ENCODE measurements at regions not wholly inside any gene's neighbourhood (a gene's known extent, or its start where the extent isn't known, plus 50 kb on each side); places are given as distances from the start of the nearest gene placed in this dataset.

GRCh38 chr22:27123880-27124279 is 466.5 kb downstream of the MIAT start:
- no peak for TF ChIP-seq CTCF (IDR thresholded peaks at IDR 0.05)
- TF ChIP-seq POLR2A (IDR thresholded peaks at IDR 0.05): no peak
- no peak for DNase-seq
- no peaks in the 10 kb centered on the region for H3K4me1 ChIP-seq
- peak overlapping the region in 1 of 4 donors; percentile 5 for H3K27ac ChIP-seq
- no peaks in the 10 kb centered on the region for H3K9me3 ChIP-seq
- no peak overlapping the region for H3K4me3 ChIP-seq
- H3K27me3 ChIP-seq: no peaks in the 10 kb centered on the region
- no peaks in the 10 kb centered on the region for H3K36me3 ChIP-seq

- DNase-seq: no peak
Observed at GRCh38 chr22:27124351-27124966, 467.1 kb downstream of the MIAT start.

GRCh38 chr22:27125539-27125938 is 468.2 kb downstream of the MIAT start:
- no peak for DNase-seq
- H3K27me3 ChIP-seq: no peaks in the 10 kb centered on the region
- H3K4me1 ChIP-seq: no peaks in the 10 kb centered on the region
- no peaks in the 10 kb centered on the region for H3K9me3 ChIP-seq
- H3K4me3 ChIP-seq: no peak overlapping the region
- H3K27ac ChIP-seq: no peak overlapping the region
- TF ChIP-seq POLR2A (IDR thresholded peaks at IDR 0.05): no peak
- H3K36me3 ChIP-seq: no peaks in the 10 kb centered on the region

More at GRCh38 chr22:27124351-27124966, 467.1 kb downstream of the MIAT start:
- Histone ChIP-seq H3K4me3 (no peak overlapping the region), H3K27ac (peak overlapping the region in 1 of 4 donors; percentile 5), H3K36me3 (no peaks in the 10 kb centered on the region), H3K4me1 (no peaks in the 10 kb centered on the region), H3K27me3 (no peaks in the 10 kb centered on the region), H3K9me3 (no peaks in the 10 kb centered on the region)
- TF ChIP-seq POLR2A (IDR thresholded peaks at IDR 0.05) (no peak), CTCF (IDR thresholded peaks at IDR 0.05) (no peak)

GRCh38 chr22:27127911-27128310 is 470.5 kb downstream of the MIAT start:
- no peak overlapping the region for H3K27ac ChIP-seq
- TF ChIP-seq POLR2A (IDR thresholded peaks at IDR 0.05) (no peak), CTCF (IDR thresholded peaks at IDR 0.05) (no peak)
- H3K4me1 ChIP-seq: no peaks in the 10 kb centered on the region
- no peaks in the 10 kb centered on the region for H3K27me3 ChIP-seq
- H3K9me3 ChIP-seq: no peaks in the 10 kb centered on the region
- no peak for DNase-seq
- no peaks in the 10 kb centered on the region for H3K36me3 ChIP-seq
- no peak overlapping the region for H3K4me3 ChIP-seq

GRCh38 chr22:27128461-27129085 is 471.2 kb downstream of the MIAT start:
- H3K27me3 ChIP-seq: no peaks in the 10 kb centered on the region
- TF ChIP-seq POLR2A (IDR thresholded peaks at IDR 0.05) (no peak), CTCF (IDR thresholded peaks at IDR 0.05) (no peak)
- H3K27ac ChIP-seq: no peak overlapping the region
- DNase-seq: no peak
- no peaks in the 10 kb centered on the region for H3K36me3 ChIP-seq
- H3K4me3 ChIP-seq: no peak overlapping the region
- H3K9me3 ChIP-seq: no peaks in the 10 kb centered on the region
- H3K4me1 ChIP-seq: no peaks in the 10 kb centered on the region

GRCh38 chr22:27129266-27129665 is 471.9 kb downstream of the MIAT start:
- Histone ChIP-seq H3K27ac (no peak overlapping the region), H3K36me3 (no peaks in the 10 kb centered on the region), H3K4me3 (no peak overlapping the region), H3K4me1 (no peaks in the 10 kb centered on the region), H3K9me3 (no peaks in the 10 kb centered on the region), H3K27me3 (no peaks in the 10 kb centered on the region)
- no peak for DNase-seq
- TF ChIP-seq CTCF (IDR thresholded peaks at IDR 0.05) (no peak), POLR2A (IDR thresholded peaks at IDR 0.05) (no peak)

Data from Peyer's patch (tissue), 4 donors.